HCT116 (cell line): ENCODE measurements at regions not wholly inside any gene's neighbourhood (a gene's known extent, or its start where the extent isn't known, plus 50 kb on each side); places are given as distances from the start of the nearest gene placed in this dataset.
A peak's percentile ranks its signal among the peaks of the same experiment; 100 is the strongest.

Experiments used
- ATAC-seq: fragments of 200-7000 bp; cut with Tn5 transposase; 2 replicates; pipeline ENCODE4 v1.9.1; 2020; ENCODE audit warnings: mild to moderate bottlenecking, moderate library complexity
- BruUV-seq: library from RNA; stranded (reverse); fragments of 400-500 nt; replicated peaks from 2 replicates; lab custom pipeline; 2021; lab: Mats Ljungman, UMichigan
- CTCF ChIA-PET: fragments of 300-600 bp; sonication (Branson Sonifier 250); formaldehyde crosslinking; loops from one replicate; lab custom pipeline; 2021; ENCODE audit warnings: antibody characterized with exemption; lab: Charles Lee
- POLR2A ChIA-PET: fragments of 300-600, 350-600 bp; sonication (Branson Sonifier 250); formaldehyde crosslinking; loops from one replicate; lab custom pipeline; 2021; ENCODE audit warnings: antibody characterized with exemption; lab: Charles Lee
- RAD21 ChIA-PET, 2 experiments: fragments of 300-600 bp; sonication (Branson Sonifier 250); formaldehyde crosslinking; loops; one replicate each; lab custom pipeline; 2023; ENCODE audit warnings: low total read pairs in 2 of 2; ENCODE audit not compliant: uncharacterized antibody in 2 of 2, unreplicated experiment in 2 of 2, low non-redundant PET in 1 of 2; lab: Charles Lee
- DNase-seq: peaks from one replicate; pipeline ENCODE4 v3.0.0-alpha.2; 2010; ENCODE audit warnings: low read depth, low spot score
- H2AFZ ChIP-seq: fragments of 200-600 bp; shearing (Covaris generic), sonication (generic); 2 replicates; pipeline ENCODE4 v1.6.1; 2017; ENCODE audit warnings: low read depth, mixed run types, mixed read lengths, antibody characterized with exemption, low read length; ENCODE audit not compliant: poor library complexity, severe bottlenecking
- H3K27ac ChIP-seq: 2 replicates; pipeline ENCODE4 v1.5.1; 2012; ENCODE audit warnings: low read depth, low read length
- H3K27me3 ChIP-seq: fragments of 200-600 bp; sonication (generic); 2 replicates; pipeline ENCODE4 v1.6.1; 2016; ENCODE audit warnings: mixed run types, low read length, mixed read lengths; ENCODE audit not compliant: insufficient read depth
- H3K36me3 ChIP-seq, 2 experiments: fragments of 200-500 bp in 1 of 2; fragments of 200-600 bp in 1 of 2; sonication (Bioruptor generic) in 1 of 2; sonication (generic) in 1 of 2; 2 replicates each; pipeline versions ENCODE4 v1.5.1 to v1.6.1; 2014 to 2016; ENCODE audit warnings: low read length in 2 of 2, inconsistent platforms in 1 of 2, mixed read lengths in 1 of 2, mixed run types in 1 of 2; ENCODE audit not compliant: insufficient read depth in 2 of 2, control insufficient read depth in 1 of 2
- H3K4me1 ChIP-seq, 2 experiments: fragments of 200-600 bp in 1 of 2; sonication (generic) in 1 of 2; 2 replicates each; pipeline versions ENCODE4 v1.5.1 to v1.6.1; 2012 to 2017; ENCODE audit warnings: low read length in 2 of 2, inconsistent platforms in 1 of 2, mild to moderate bottlenecking in 1 of 2, mixed read lengths in 1 of 2, mixed run types in 1 of 2, moderate library complexity in 1 of 2; ENCODE audit not compliant: insufficient read depth in 2 of 2, control insufficient read depth in 1 of 2
- H3K4me2 ChIP-seq: fragments of 200-600 bp; sonication (generic); 2 replicates; pipeline ENCODE4 v1.6.1; 2017; ENCODE audit warnings: mixed run types, low read length, mixed read lengths
- H3K4me3 ChIP-seq, 2 experiments: fragments of 200-600 bp in 1 of 2; sonication (generic) in 1 of 2; replicated peaks in 1 of 2; 2 replicates each; pipeline ENCODE4 v1.5.1; 2011 to 2016; ENCODE audit warnings: low read length in 2 of 2, control low read depth in 1 of 2, low read depth in 1 of 2, mild to moderate bottlenecking in 1 of 2, mixed read lengths in 1 of 2, mixed run types in 1 of 2
- H3K79me2 ChIP-seq: fragments of 200-600 bp; sonication (generic); 2 replicates; pipeline ENCODE4 v1.6.1; 2017; ENCODE audit warnings: mild to moderate bottlenecking, mixed run types, low read length, moderate library complexity, mixed read lengths; ENCODE audit not compliant: insufficient read depth
- H3K9ac ChIP-seq: fragments of 200-600 bp; sonication (generic); 2 replicates; pipeline ENCODE4 v1.6.1; 2016; ENCODE audit warnings: low read length, mixed read lengths
- H3K9me2 ChIP-seq: fragments of 200-600 bp; sonication (generic), shearing (Covaris generic); 2 replicates; pipeline ENCODE4 v1.6.1; 2017; ENCODE audit warnings: mixed run types, mild to moderate bottlenecking, moderate library complexity; ENCODE audit not compliant: insufficient read depth
- H3K9me3 ChIP-seq, 2 experiments: fragments of 200-500 bp in 1 of 2; fragments of 200-600 bp in 1 of 2; sonication (Bioruptor generic) in 1 of 2; sonication (generic) in 1 of 2; 2 replicates each; pipeline ENCODE4 v1.6.1; 2014 to 2017; ENCODE audit warnings: low read length in 2 of 2, mixed read lengths in 2 of 2, inconsistent platforms in 1 of 2, low read depth in 1 of 2, mild to moderate bottlenecking in 1 of 2, mixed run types in 1 of 2, moderate library complexity in 1 of 2; ENCODE audit not compliant: control insufficient read depth in 1 of 2, insufficient read depth in 1 of 2
- H4K20me1 ChIP-seq: fragments of 200-600 bp; sonication (generic), shearing (Covaris generic); 2 replicates; pipeline ENCODE4 v1.6.1; 2017; ENCODE audit warnings: mixed run types, mild to moderate bottlenecking, moderate library complexity; ENCODE audit not compliant: insufficient read depth
- CEBPB ChIP-seq: IDR thresholded peaks from 2 replicates; pipeline ENCODE4 v1.6.1; 2012; ENCODE audit warnings: low read depth
- EZH2 ChIP-seq: fragments of 200-600 bp; sonication (generic); IDR thresholded peaks from 2 replicates; pipeline ENCODE4 v1.6.1; 2017; ENCODE audit warnings: antibody characterized with exemption, mixed run types
- RAD21 ChIP-seq: IDR thresholded peaks from 2 replicates; pipeline ENCODE4 v1.6.1; 2012; ENCODE audit warnings: low read depth, mild to moderate bottlenecking
- SP1 ChIP-seq: IDR thresholded peaks from 2 replicates; pipeline ENCODE4 v1.6.1; 2012; ENCODE audit warnings: low read depth
- ZNF274 ChIP-seq: fragments of 200-500 bp; sonication (Bioruptor generic); IDR thresholded peaks from 2 replicates; pipeline ENCODE4 v1.6.1; 2014; ENCODE audit warnings: mild to moderate bottlenecking, low read depth, low read length, inconsistent platforms
- intact Hi-C: fragments of 100-400 bp; cut with micrococcal nuclease; formaldehyde crosslinking; loops from 2 replicates; pipeline ENCODE4 v1.10.0; 2022
- TF ChIP-seq, protein P1 (sequence below), 3 experiments: fragments of 200-600 bp in 1 of 3; sonication (generic) in 1 of 3; IDR thresholded peaks in 2 of 3; conservative IDR thresholded peaks in 1 of 3; 2 replicates each; pipeline ENCODE4 v1.5.1; 2012 to 2017; ENCODE audit warnings: low read depth in 2 of 3, low read length in 2 of 3, antibody characterized with exemption in 1 of 3, borderline replicate concordance in 1 of 3, control low read depth in 1 of 3, mild to moderate bottlenecking in 1 of 3, mixed read lengths in 1 of 3, mixed run types in 1 of 3, moderate library complexity in 1 of 3; ENCODE audit not compliant: insufficient read depth in 1 of 3

DNA sequence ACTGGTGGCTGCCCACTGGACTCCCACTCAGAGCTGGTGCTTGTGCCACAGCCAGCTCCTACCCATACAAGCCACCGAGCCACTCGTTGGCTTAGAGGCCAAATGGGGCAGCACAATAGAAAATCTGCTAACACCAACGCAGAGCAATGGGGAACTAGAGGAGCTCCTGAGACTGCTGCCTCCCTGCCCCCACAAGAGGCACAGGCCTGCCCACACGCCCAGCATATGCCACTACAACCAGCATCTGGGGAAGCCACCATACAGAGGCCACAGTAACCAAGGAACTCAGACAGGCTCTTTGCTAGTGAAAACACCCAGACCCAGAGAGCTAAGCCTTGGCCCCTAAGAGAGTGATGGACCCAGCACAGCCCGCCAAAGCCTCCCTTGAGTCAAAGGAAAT is 231.2 kb upstream of the RAB6C start:
- Histone ChIP-seq H3K9ac (no peak overlapping the region), H3K4me3 (no peak overlapping the region), H3K27me3 (peaks cover 26% of the 10 kb centered on the region; the same call in 1 of the 2 replicates), H3K27ac (no peak overlapping the region), H3K4me1 (no peaks in the 10 kb centered on the region), H4K20me1 (no peaks in the 10 kb centered on the region), H3K9me3 (no peaks in the 10 kb centered on the region), H3K9me2 (no peaks in the 10 kb centered on the region), H3K36me3 (no peaks in the 10 kb centered on the region), H3K79me2 (no peaks in the 10 kb centered on the region), H2AFZ (no peak overlapping the region), H3K4me2 (no peak overlapping the region)
- ChIA-PET POLR2A (no interaction called here), RAD21 (no interaction called here), CTCF (no interaction called here)
- BruUV-seq: no TSS peak
- ATAC-seq (0 out of 2 replicates have a peak, but pooled peaks have one; percentile 11), DNase-seq (no peak)
- intact Hi-C loops: no loop called here
- no peak for TF ChIP-seq SP1
- TF ChIP-seq CEBPB: no peak
- no peak for TF ChIP-seq ZNF274

DNA sequence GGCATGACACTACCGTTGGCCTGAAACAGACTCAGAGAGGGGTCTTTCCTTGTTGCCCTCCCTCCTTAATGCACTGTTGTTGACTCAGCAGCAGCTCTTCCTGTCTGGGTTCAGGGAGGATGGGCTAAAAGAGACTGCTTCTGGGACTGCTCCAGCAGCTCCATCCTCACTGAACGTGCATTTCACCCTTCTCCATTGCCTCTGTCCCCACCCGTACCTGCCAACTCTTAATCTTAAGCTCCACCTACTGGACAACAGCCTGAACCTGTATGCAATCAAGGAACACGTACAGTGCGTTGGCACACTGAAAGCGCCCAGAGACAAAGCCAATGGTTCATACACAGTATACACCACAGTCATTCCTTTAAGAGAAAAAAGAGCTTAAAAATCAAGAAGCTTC is 230.8 kb upstream of the RAB6C start:
- no peaks in the 10 kb centered on the region for H3K36me3 ChIP-seq
- TF ChIP-seq RAD21 (peak; percentile 69), EZH2 (no peak)
- TF ChIP-seq, protein P1, sequence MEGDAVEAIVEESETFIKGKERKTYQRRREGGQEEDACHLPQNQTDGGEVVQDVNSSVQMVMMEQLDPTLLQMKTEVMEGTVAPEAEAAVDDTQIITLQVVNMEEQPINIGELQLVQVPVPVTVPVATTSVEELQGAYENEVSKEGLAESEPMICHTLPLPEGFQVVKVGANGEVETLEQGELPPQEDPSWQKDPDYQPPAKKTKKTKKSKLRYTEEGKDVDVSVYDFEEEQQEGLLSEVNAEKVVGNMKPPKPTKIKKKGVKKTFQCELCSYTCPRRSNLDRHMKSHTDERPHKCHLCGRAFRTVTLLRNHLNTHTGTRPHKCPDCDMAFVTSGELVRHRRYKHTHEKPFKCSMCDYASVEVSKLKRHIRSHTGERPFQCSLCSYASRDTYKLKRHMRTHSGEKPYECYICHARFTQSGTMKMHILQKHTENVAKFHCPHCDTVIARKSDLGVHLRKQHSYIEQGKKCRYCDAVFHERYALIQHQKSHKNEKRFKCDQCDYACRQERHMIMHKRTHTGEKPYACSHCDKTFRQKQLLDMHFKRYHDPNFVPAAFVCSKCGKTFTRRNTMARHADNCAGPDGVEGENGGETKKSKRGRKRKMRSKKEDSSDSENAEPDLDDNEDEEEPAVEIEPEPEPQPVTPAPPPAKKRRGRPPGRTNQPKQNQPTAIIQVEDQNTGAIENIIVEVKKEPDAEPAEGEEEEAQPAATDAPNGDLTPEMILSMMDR (IDR thresholded peaks at IDR 0.05 in 2 of 3, conservative IDR thresholded peaks at IDR 0.05 in 1 of 3; ENCODE audit: borderline replicate concordance in 1 of 3, insufficient read depth in 1 of 3, low read depth in 2 of 3, low read length in 2 of 3): peak; percentile 30 to 51 (median 43); a peak in 5 of 6 replicates
- peak; percentile 91 for ATAC-seq
- no peaks in the 10 kb centered on the region for H3K4me1 ChIP-seq
- ChIA-PET POLR2A (no interaction called here), CTCF (no interaction called here), RAD21 (no interaction called here)
- no peak overlapping the region for H3K4me2 ChIP-seq
- H3K9me2 ChIP-seq: no peaks in the 10 kb centered on the region
- intact Hi-C loops: no loop called here
- H4K20me1 ChIP-seq: no peaks in the 10 kb centered on the region
- H2AFZ ChIP-seq: no peak overlapping the region
- no peak overlapping the region for H3K4me3 ChIP-seq
- peaks cover 22% of the 10 kb centered on the region; the same call in 1 of the 2 replicates for H3K27me3 ChIP-seq
- H3K79me2 ChIP-seq: no peaks in the 10 kb centered on the region
- H3K9me3 ChIP-seq: no peaks in the 10 kb centered on the region
- DNase-seq: peak; percentile 18
- no peak overlapping the region for H3K9ac ChIP-seq
- H3K27ac ChIP-seq: no peak overlapping the region
- BruUV-seq: no TSS peak
